ENCODE measurements at regions not wholly inside any gene's neighbourhood (a gene's known extent, or its start where the extent isn't known, plus 50 kb on each side); places are given as distances from the start of the nearest gene placed in this dataset.

DNA sequence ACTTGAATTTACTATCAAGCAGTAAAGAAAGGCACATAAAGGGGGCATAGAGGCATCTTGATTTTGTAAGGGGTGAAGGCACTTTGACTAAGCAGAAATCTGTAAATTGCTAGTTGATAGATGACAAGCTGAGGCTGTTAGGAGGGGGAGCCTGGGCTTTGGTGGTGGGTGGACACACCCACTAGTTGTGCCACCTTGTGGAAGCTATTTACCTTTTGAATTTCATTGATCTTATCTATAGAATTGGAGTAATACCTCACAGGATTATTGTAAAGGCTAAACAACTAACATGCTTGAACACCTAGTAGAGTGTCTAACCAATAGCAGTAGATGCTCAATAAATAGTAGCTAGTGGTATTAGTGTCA lies 142.8 kb upstream of the KCNIP4 start:
- FAIRE-seq (no peak), DNase-seq (ENCODE audit: low read depth) (no peak)
- H3K36me3 ChIP-seq (ENCODE audit: control insufficient read depth, insufficient read depth, low read length), result no peaks in the 10 kb centered on the region
- H3K27me3 ChIP-seq (ENCODE audit: control insufficient read depth, insufficient read depth, low read length), result no peaks in the 10 kb centered on the region
- no peak overlapping the region for H3K4me3 ChIP-seq (ENCODE audit: low read depth, low read length)
- TF ChIP-seq, protein P1, sequence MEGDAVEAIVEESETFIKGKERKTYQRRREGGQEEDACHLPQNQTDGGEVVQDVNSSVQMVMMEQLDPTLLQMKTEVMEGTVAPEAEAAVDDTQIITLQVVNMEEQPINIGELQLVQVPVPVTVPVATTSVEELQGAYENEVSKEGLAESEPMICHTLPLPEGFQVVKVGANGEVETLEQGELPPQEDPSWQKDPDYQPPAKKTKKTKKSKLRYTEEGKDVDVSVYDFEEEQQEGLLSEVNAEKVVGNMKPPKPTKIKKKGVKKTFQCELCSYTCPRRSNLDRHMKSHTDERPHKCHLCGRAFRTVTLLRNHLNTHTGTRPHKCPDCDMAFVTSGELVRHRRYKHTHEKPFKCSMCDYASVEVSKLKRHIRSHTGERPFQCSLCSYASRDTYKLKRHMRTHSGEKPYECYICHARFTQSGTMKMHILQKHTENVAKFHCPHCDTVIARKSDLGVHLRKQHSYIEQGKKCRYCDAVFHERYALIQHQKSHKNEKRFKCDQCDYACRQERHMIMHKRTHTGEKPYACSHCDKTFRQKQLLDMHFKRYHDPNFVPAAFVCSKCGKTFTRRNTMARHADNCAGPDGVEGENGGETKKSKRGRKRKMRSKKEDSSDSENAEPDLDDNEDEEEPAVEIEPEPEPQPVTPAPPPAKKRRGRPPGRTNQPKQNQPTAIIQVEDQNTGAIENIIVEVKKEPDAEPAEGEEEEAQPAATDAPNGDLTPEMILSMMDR (IDR thresholded peaks at IDR 0.05; ENCODE audit: insufficient read depth, low read length, severe bottlenecking), result no peak

DNA sequence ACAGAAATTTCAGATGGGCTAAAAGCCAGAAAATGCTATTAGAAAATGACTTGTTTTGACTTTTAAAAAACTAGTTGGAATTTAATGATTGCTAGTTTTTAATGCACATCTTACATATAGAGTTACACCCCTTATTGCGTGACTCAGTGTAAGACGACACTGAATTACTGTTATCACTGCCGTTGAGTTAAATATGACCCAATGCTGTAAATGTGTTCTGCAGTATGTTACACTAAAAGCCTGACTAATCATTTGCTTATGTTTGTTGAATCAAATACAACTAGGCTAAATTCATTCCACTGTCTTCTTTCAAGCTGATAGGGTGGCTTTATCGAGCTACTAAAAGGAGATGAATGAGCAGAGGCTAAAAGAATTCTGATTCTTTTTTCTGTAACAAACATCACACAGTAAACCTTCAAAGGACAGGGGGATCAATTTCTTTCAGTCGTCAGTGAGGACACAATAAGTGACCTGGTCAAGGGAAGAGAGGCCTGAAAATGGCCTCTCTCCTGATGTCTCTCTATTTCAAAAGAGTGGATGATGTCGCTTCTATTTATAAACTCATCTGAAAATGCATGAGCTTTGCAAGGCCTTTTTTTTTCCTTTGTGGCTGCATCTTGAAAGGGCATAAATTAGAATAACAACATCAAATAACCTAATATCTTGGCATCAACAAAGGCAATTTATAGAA lies 142.2 kb upstream of the KCNIP4 start:
- TF ChIP-seq, protein P1 (IDR thresholded peaks at IDR 0.05; ENCODE audit: insufficient read depth, low read length, severe bottlenecking), result no peak
- FAIRE-seq, result no peak
- Histone ChIP-seq H3K4me3 (ENCODE audit: low read depth, low read length) (no peak overlapping the region), H3K27me3 (ENCODE audit: control insufficient read depth, insufficient read depth, low read length) (no peaks in the 10 kb centered on the region), H3K36me3 (ENCODE audit: control insufficient read depth, insufficient read depth, low read length) (no peaks in the 10 kb centered on the region)
- DNase-seq (ENCODE audit: low read depth), result no peak

DNA sequence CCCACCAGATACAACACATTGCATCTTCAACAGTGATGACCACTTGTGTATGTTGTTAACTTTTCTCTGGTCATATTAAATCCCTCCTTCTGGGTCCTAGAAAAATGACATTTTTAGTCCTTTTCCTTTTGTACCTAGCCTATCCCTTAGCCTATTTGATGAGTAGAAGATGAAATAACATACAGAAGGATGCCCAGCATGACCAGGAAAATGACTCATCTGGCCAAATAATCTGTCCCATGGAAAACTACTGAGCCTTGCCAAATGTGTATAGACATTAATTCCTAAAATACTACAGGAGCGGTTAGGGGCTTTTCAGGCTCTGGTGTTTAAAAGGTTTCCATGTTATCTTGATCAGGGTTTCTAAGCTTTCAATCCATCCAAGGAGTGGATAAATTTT lies 129.0 kb upstream of the KCNIP4 start:
- no peak for DNase-seq (ENCODE audit: low read depth)
- Histone ChIP-seq H3K36me3 (ENCODE audit: control insufficient read depth, insufficient read depth, low read length) (no peaks in the 10 kb centered on the region), H3K4me3 (ENCODE audit: low read depth, low read length) (no peak overlapping the region), H3K27me3 (ENCODE audit: control insufficient read depth, insufficient read depth, low read length) (no peaks in the 10 kb centered on the region)
- TF ChIP-seq, protein P1 (IDR thresholded peaks at IDR 0.05; ENCODE audit: insufficient read depth, low read length, severe bottlenecking), result no peak
- FAIRE-seq, result no peak

DNA sequence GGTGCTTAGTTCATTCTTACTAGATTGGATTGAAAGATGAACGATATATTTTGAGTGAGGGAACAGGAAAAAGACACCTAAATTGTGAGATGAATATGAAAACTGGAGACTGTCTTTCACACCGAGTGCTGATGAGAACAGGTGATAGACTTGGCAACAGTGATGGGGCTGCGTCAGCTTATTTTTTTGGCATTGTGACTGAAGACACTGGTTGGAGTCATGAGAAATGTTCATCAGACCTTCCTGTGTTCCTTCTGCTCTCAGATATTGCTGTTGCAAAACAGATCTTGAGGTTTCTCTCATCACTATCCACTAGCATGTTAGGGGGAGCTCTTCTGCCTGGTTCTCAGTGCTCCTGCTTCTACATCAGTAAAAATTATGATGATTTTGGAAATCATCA lies 124.2 kb upstream of the KCNIP4 start:
- TF ChIP-seq, protein P1 (IDR thresholded peaks at IDR 0.05; ENCODE audit: insufficient read depth, low read length, severe bottlenecking), result no peak
- no peak overlapping the region for H3K4me3 ChIP-seq (ENCODE audit: low read depth, low read length)
- H3K27me3 ChIP-seq (ENCODE audit: control insufficient read depth, insufficient read depth, low read length), result no peaks in the 10 kb centered on the region
- DNase-seq (ENCODE audit: low read depth) (no peak), FAIRE-seq (no peak)
- H3K36me3 ChIP-seq (ENCODE audit: control insufficient read depth, insufficient read depth, low read length), result no peaks in the 10 kb centered on the region

DNA sequence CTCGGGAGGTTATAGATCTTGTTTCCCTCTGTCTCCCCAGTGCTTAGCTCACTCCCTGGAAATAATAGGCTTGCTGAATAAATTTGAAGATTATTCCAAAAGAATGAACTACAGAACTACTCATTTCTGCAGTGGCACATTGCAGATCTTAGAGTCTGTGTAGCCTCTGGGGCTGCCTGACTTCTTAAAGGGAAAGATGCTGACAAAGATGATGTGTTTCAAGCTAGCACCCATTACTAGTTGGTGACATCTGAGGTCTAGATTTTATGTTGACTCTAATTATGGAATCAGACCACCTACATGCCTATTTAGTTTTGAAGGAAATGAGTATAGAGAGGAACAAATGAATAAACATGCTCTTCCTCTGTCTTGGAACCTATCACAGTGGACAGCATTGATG lies 123.7 kb upstream of the KCNIP4 start:
- no peaks in the 10 kb centered on the region for H3K27me3 ChIP-seq (ENCODE audit: control insufficient read depth, insufficient read depth, low read length)
- no peak for FAIRE-seq
- TF ChIP-seq, protein P1 (IDR thresholded peaks at IDR 0.05; ENCODE audit: insufficient read depth, low read length, severe bottlenecking), result no peak
- no peak for DNase-seq (ENCODE audit: low read depth)
- H3K4me3 ChIP-seq (ENCODE audit: low read depth, low read length), result no peak overlapping the region
- no peaks in the 10 kb centered on the region for H3K36me3 ChIP-seq (ENCODE audit: control insufficient read depth, insufficient read depth, low read length)

DNA sequence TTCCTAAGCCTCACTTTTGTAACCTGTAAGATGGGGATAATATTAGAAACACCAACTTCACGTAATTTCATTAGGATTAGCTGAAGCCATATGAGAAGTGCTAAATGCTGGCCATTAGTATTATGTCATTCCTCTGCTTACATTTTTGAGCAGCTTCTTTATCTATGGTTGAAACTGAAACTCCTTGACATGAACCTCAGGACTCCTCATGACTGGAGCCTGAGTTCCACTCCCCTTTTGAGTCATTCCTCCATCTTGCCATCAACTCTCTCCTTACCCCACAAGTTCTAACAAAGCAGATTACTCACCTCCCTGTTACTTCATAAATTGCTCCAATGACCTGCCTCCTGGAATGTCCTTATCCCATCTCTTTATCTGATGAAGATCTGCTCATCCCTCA lies 123.2 kb upstream of the KCNIP4 start:
- Histone ChIP-seq H3K4me3 (ENCODE audit: low read depth, low read length) (no peak overlapping the region), H3K36me3 (ENCODE audit: control insufficient read depth, insufficient read depth, low read length) (no peaks in the 10 kb centered on the region), H3K27me3 (ENCODE audit: control insufficient read depth, insufficient read depth, low read length) (no peaks in the 10 kb centered on the region)
- FAIRE-seq (peak; percentile 23), DNase-seq (ENCODE audit: low read depth) (peak; percentile 85)
- TF ChIP-seq, protein P1 (IDR thresholded peaks at IDR 0.05; ENCODE audit: insufficient read depth, low read length, severe bottlenecking), result no peak
